Stimulated activated CD4-positive, alpha-beta T cell treated with anti-CD3 and anti-CD28 coated beads, Interleukin-12 subunit alpha, Interleukin-12 subunit beta, amount 100 ng/mL, for 48 hours (primary cell): ENCODE measurements at regions not wholly inside any gene's neighbourhood (a gene's known extent, or its start where the extent isn't known, plus 50 kb on each side); places are given as distances from the start of the nearest gene placed in this dataset.
"Not testable (repeated sequence)": the region's sequence is repeated elsewhere in the genome, so short reads cannot be mapped to it uniquely, and the experiment has no call there.

ENCODE experiments used
- DNase-seq, 3 donors: peaks; one replicate each; pipeline ENCODE4 v3.0.0-alpha.2; 2020; ENCODE audit warnings: low read depth in 2 of 3, low spot score in 1 of 3

- no peak for DNase-seq
Observed at GRCh38 chr4:53959343-53960120, 104.9 kb downstream of the CHIC2 start.

GRCh38 chr4:53956454-53956853, 108.0 kb downstream of the CHIC2 start:
- DNase-seq = no peak

- no peak for DNase-seq
Observed at GRCh38 chr4:53956053-53956452, 108.4 kb downstream of the CHIC2 start.

- DNase-seq = no peak
Observed at GRCh38 chr4:53951414-53951813, 113.0 kb downstream of the CHIC2 start.

- no peak for DNase-seq
Observed at GRCh38 chr4:53943345-53944085, 120.9 kb downstream of the CHIC2 start.

GRCh38 chr4:53942712-53943111, 121.7 kb downstream of the CHIC2 start:
- no peak for DNase-seq

- no peak for DNase-seq
Observed at GRCh38 chr4:53941331-53941730, 123.1 kb downstream of the CHIC2 start.

GRCh38 chr4:53939892-53940291, 124.5 kb downstream of the CHIC2 start:
- DNase-seq = not testable (repeated sequence)

GRCh38 chr4:53937918-53938317, 126.5 kb downstream of the CHIC2 start:
- no peak for DNase-seq

- DNase-seq = no peak
Observed at GRCh38 chr4:53937327-53937726, 127.1 kb downstream of the CHIC2 start.

- DNase-seq = no peak
Observed at GRCh38 chr4:53935780-53936179, 128.6 kb downstream of the CHIC2 start.

- DNase-seq = no peak
Observed at GRCh38 chr4:53932796-53933610, 131.4 kb downstream of the CHIC2 start.

GRCh38 chr4:53931461-53931961, 132.9 kb downstream of the CHIC2 start:
- DNase-seq = no peak

GRCh38 chr4:53929955-53930798, 134.2 kb downstream of the CHIC2 start:
- peak; percentile 33 to 45 (median 37) for DNase-seq

- DNase-seq = no peak
Observed at GRCh38 chr4:53929311-53929710, 135.1 kb downstream of the CHIC2 start.

GRCh38 chr4:53928825-53929224, 135.6 kb downstream of the CHIC2 start:
- no peak for DNase-seq

GRCh38 chr4:53925050-53925605, 139.3 kb downstream of the CHIC2 start:
- no peak for DNase-seq

- DNase-seq = no peak
Observed at GRCh38 chr4:53924333-53925049, 139.9 kb downstream of the CHIC2 start.

- no peak for DNase-seq
Observed at GRCh38 chr4:53923921-53924320, 140.5 kb downstream of the CHIC2 start.

GRCh38 chr4:53921856-53922255, 142.5 kb downstream of the CHIC2 start:
- DNase-seq = no peak
